Suppressor macrophage treated with lipopolysaccharide for 4 hours (primary cell): ENCODE measurements at regions not wholly inside any gene's neighbourhood (a gene's known extent, or its start where the extent isn't known, plus 50 kb on each side); places are given as distances from the start of the nearest gene placed in this dataset.

Source experiments
- DNase-seq: peaks from one replicate; pipeline ENCODE4 v3.0.0-alpha.2; 2020

GRCh38 chr10:28935061-28935460, 257.7 kb downstream of the BAMBI start:
- no peak for DNase-seq

- no peak for DNase-seq
These were observed 260.6 kb downstream of the BAMBI start for GRCh38 chr10:28937959-28938358.

GRCh38 chr10:28938745-28939144, 261.4 kb downstream of the BAMBI start:
- DNase-seq: no peak

DNA sequence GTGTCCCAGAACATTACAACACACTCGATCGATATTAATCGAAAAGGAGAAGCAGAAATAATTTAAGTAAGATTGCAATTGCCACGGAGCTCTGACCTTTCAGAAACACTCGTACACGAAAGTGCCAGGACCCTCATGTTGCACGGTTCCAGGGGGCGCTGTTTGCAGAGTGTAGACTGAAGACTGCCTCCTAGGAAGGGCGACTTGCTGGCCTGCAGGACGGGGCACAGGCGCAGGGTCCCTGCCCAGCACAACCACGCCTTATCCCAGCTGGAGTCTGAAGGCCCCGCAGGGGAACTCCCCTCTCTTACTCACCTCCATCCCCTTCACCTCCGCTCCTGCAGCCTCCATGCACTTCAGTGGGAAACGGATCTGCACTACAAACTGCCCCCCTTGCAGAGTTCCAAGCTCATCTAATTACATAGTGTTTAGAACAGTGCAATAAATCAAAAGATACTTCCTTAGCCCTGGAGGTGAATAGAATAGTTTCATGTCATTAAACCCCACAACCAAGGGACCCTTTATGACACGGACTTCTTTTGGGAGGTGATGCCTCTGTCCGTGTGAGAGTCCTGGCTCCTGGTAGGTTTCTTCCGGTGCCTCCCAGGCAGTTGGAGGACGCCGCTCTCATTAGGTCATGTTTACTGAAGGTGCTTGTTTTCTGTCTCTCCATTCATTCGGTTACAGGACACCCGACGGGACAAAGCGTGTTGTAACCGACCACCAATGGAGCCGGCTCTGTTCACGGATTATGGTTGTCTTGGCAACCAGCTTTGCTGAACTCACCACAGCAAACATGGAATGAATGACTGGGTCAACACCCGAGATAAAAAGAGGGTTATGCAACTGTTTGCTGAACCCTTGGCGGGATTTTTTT, 262.2 kb downstream of the BAMBI start:
- DNase-seq: no peak

- DNase-seq: no peak
These were observed 263.0 kb downstream of the BAMBI start for GRCh38 chr10:28940158-28940888.

GRCh38 chr10:28942012-28942411, 264.7 kb downstream of the BAMBI start:
- no peak for DNase-seq

- DNase-seq: no peak
These were observed 268.6 kb downstream of the BAMBI start for GRCh38 chr10:28945959-28946358.

DNA sequence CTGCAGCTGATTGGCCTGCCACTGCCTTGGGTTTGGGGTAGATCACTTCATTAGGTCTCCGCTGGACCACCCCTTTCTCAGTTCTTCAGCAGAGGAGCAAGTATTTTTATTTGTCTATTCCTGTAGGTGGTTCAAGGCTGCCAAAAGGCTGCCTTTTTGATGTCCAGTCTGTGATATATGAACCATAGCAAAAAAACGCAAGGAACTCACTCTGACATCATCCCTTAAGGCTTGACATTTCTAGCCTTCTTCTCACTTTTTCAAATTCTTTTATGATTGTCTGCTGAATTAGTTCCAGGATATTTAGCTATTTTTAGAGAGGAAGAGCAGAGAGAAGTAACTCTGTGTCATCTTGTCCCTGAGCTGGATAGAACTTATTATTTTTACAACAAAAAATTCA, 269.2 kb downstream of the BAMBI start:
- no peak for DNase-seq

DNA sequence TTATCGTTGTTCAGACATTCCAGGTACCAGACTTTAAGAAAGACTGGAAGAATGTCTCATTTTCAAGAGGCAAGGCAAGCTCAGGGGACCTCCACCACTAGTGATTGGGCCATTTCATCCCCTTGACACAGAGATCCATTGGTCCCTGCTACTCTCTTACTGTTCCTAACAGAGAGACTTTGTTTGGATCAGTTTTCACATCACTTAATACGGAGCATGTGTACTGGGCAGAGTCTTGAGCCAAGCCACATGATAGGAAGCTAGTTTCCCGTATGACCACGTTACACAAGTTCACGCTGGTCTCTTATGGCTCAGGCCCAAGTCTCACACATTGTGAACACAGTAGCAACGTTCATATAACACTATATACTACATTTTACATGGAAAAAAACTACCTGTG, 269.9 kb downstream of the BAMBI start:
- no peak for DNase-seq

- no peak for DNase-seq
These were observed 270.7 kb downstream of the BAMBI start for GRCh38 chr10:28948046-28948445.

GRCh38 chr10:28949005-28950004, 272.0 kb downstream of the BAMBI start:
- no peak for DNase-seq

- DNase-seq: no peak
These were observed 274.2 kb downstream of the BAMBI start for GRCh38 chr10:28951484-28951883.

GRCh38 chr10:28952523-28952922, 275.2 kb downstream of the BAMBI start:
- no peak for DNase-seq

DNA sequence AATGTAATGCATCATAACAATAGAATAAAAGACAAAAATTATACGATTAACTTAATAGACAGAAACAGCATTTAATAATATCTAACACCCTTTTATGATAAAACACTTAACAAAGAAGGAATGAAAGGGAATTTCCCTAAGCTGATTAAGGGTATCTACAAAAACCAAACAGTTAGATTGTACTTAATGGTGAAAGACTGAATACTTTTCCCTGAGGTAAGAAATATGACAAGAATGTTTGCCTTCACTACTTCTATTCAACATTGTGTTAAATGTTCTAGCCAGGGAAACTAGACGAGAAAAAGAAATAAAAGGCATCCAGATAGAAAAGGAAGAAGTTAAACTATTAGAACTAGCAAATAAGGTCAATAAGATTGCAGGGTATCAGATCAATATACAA, 276.9 kb downstream of the BAMBI start:
- DNase-seq: no peak

DNA sequence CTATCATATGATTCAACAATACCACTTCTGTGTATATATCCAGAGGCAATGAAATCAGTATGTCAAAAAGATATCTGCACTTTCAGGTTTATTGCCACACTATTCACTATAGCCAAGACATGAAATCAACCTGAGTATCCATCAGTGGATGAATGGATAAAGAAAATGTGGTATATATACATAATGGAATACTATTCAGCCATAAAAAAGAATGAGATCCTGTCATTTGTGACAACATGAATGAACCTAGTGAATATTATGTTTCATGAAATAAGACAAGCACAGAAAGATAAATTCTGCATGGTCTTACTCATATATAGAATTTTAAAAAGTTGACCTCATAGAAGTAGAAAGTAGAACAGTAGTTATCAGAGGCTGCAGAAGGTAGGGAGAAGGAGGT, 281.1 kb downstream of the BAMBI start:
- no peak for DNase-seq

DNA sequence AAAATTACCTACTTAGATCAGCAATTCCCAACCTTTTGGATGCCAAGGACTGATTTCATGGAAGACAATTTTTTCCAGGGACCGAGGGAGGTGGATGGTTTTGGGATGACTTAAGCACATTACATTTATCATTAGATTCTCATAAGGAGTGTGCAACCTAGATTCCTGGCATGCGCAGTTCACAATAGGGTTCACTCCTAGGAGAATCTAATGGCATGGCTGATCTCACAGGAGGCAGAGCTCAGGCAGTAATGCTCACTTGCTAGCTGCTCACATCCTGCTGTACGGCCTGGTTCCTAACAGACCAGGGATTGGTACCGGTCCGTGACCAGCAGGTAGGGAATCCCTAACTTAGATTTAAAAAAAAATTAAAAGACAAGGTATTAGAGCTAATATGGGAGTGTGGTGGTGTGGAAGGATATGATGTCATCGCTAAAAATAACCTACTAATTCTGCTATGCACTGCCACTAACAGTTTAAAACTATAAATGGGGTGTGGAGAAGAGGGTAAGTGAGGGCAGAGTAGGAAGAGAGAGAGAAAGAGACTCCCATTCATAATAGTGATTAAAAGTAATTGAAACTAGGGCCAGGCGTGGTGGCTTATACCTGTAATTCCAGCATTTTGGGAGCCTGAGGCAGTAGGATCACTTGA, 282.7 kb downstream of the BAMBI start:
- DNase-seq: no peak

DNA sequence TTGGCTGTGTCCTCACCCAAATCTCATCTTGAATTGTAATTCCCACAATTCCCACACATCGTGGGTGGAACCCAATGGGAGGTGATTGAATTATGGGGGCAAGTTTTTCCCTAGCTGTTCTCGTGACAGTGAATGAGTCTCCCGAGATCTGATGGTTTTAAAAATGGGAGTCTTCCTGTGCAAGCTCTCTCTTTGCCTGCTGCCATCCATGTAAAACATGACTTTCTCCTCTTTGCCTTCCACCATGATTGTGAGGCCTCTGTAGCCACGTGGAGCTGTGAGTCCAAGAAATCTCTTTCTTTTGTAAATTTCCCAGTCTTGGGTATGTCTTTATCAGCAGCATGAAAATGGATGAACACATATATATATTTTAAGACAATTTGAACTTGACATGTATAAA, 285.4 kb downstream of the BAMBI start:
- no peak for DNase-seq

- no peak for DNase-seq
These were observed 286.4 kb downstream of the BAMBI start for GRCh38 chr10:28963539-28964221.

- DNase-seq: no peak
These were observed 288.6 kb downstream of the BAMBI start for GRCh38 chr10:28965937-28966336.

GRCh38 chr10:28967031-28967430, 289.7 kb downstream of the BAMBI start:
- no peak for DNase-seq

DNA sequence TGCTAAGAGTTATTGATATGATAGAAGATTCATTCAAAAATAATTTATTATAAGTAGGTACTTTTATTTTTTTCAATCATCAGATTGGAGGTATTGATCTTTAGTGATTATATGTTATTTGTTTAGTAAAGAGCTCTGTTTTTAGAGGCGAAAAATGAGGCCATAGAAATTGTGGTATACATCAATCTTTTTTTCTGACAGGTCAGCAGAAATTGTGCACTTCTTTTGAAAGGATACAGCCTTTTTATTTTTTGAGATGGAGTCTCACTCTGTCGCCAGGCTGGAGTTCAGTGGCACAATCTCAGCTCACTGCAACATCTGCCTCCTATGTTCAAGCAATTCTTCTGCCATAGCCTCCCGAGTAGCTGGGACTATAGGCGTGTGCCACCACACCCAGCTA, 292.1 kb downstream of the BAMBI start:
- no peak for DNase-seq

GRCh38 chr10:28970231-28970630, 292.9 kb downstream of the BAMBI start:
- no peak for DNase-seq
